DND-41 (cell line): ENCODE measurements at regions not wholly inside any gene's neighbourhood (a gene's known extent, or its start where the extent isn't known, plus 50 kb on each side); places are given as distances from the start of the nearest gene placed in this dataset.
"Not testable (repeated sequence)": the region's sequence is repeated elsewhere in the genome, so short reads cannot be mapped to it uniquely, and the experiment has no call there.

Source experiments
- EZH2 ChIP-seq: IDR thresholded peaks from 3 replicates; pipeline ENCODE4 v1.6.1; 2012; ENCODE audit warnings: borderline replicate concordance, low read depth, mild to moderate bottlenecking, moderate library complexity, low read length, inconsistent platforms; ENCODE audit not compliant: severe bottlenecking
- TF ChIP-seq, protein P1 (sequence below): IDR thresholded peaks from 2 replicates; pipeline ENCODE4 v1.5.1; 2012; ENCODE audit warnings: borderline replicate concordance, low read length, moderate library complexity, mild to moderate bottlenecking; ENCODE audit not compliant: poor library complexity, severe bottlenecking; ENCODE audit errors: extremely low read depth

DNA sequence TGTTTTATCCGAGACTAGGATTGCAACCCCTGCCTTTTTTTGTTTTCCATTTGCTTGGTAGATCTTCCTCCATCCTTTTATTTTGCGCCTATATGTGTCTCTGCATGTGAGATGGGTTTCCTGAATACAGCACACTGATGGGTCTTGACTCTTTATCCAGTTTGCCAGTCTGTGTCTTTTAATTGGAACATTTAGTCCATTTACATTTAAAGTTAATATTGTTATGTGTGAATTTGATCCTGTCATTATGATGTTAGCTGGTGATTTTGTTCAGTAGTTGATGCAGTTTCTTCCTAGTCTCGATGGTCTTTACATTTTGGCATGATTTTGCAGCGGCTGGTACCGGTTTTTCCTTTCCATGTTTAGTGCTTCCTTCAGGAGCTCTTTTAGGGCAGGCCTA, 216.2 kb downstream of the FZD1 start:
- TF ChIP-seq, protein P1, sequence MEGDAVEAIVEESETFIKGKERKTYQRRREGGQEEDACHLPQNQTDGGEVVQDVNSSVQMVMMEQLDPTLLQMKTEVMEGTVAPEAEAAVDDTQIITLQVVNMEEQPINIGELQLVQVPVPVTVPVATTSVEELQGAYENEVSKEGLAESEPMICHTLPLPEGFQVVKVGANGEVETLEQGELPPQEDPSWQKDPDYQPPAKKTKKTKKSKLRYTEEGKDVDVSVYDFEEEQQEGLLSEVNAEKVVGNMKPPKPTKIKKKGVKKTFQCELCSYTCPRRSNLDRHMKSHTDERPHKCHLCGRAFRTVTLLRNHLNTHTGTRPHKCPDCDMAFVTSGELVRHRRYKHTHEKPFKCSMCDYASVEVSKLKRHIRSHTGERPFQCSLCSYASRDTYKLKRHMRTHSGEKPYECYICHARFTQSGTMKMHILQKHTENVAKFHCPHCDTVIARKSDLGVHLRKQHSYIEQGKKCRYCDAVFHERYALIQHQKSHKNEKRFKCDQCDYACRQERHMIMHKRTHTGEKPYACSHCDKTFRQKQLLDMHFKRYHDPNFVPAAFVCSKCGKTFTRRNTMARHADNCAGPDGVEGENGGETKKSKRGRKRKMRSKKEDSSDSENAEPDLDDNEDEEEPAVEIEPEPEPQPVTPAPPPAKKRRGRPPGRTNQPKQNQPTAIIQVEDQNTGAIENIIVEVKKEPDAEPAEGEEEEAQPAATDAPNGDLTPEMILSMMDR: not testable (repeated sequence)
- TF ChIP-seq EZH2: not testable (repeated sequence)
